Renal cortical epithelial cell (primary cell): ENCODE measurements at regions not wholly inside any gene's neighbourhood (a gene's known extent, or its start where the extent isn't known, plus 50 kb on each side); places are given as distances from the start of the nearest gene placed in this dataset.

Source experiments
- DNase-seq: peaks from one replicate; pipeline ENCODE4 v3.0.0-alpha.2; 2011; ENCODE audit warnings: low read depth

DNA sequence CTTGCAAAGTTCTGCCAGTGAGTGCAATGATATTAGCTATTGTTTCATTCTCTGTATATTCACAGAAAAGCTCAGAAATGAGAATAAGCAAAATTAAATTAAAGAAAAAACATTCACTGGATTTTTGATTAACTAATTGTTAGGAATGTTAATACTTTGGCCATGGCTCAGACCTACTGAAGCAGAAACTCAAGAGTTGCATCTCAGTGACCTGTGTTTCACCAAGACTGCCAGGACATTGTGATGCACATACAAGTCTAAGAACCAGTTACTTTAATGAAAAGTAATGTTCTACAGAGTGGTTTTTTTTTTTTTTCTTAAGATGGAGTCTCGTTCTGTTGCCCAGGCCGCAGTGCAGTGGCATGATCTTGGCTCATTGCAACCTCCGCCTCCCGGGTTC is 464.9 kb upstream of the NMUR2 start:
- DNase-seq = peak; percentile 53

DNA sequence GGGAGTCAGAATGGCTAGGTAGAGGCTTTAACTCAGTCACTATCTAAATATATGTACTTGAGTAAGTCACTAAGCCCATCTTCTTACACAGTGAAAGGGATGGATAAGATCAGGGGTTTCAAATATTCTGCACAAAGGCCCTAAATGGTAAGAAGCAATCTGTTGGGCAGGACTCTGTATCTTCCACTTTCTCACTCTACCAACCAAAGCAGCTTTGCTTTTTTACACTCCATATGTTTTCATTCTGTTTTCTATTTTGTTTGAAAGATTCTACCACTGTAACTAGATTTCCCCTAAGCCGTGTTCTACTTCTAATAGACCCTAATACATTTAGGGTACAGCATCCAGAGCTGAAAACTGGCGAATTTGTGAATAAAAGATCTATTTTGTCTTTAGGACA is 477.5 kb upstream of the NMUR2 start:
- DNase-seq = no peak

DNA sequence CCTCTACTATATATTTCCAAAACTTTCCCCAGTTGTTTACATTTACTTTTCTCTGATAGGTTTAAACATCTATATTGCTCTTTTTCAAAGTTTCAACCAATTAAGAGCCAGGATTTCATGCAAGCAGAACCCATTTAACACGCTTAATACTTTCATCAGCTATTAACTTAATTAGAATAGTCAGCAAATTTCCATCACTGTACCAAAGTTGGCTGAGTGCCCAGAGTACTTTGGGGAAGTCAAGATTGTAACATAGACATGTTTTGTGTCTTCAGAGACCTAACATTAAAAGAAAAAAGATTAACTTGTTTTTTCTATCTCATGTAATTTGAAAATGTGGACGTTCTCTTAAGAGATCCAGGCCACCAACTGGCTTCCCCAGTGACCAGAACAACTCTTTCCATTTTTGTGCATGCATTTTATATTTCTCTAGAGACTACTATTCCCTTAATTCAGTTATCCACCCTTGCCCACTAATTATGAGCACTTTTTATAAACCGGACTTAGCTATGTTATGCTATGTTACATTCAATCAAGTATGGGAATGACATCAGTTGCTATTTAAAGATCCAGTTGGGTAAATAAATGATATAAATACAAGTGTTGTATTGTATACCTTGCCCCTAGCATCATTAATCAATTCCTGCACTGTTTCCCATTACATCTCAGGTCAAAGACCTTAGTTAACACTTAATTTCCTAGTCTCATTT is 478.1 kb upstream of the NMUR2 start:
- no peak for DNase-seq

DNA sequence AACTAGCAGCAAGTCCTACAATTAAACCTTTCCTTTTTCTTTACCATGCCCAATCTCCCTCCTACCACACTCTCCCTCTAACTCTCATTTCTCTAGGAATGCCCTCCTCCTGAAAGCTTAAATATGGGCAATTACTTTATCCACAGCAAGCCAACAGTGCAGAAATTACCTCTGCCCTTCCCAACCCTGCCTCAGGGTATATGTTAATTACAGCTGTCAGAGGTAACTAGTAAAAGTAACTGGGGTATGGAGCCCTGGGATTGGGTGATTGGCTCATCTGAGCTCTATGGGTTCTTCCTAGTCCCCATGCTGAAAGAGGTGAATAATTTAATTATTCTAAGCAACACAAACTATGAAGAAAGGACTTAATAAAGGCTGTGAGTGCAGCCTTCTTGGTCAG is 478.9 kb upstream of the NMUR2 start:
- peak; percentile 72 for DNase-seq

DNA sequence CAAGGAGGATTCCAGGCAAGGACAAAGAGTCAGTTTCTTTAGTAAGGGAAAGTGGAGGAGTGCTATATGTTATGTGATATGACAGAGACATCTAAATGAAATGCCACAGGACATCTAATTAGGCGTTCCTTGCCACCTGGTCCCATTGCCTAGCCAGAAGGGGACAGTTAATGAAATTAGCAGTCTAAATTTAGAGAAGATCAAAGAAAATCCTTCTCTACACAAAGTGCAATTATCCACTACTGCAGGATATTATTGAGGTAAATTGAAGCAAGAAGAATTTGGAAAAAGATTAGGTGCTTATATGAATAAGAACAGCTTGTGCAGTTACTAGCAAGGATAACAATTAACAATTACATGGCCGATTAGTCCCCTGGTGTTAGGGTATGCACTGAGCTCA is 495.3 kb upstream of the NMUR2 start:
- no peak for DNase-seq

DNA sequence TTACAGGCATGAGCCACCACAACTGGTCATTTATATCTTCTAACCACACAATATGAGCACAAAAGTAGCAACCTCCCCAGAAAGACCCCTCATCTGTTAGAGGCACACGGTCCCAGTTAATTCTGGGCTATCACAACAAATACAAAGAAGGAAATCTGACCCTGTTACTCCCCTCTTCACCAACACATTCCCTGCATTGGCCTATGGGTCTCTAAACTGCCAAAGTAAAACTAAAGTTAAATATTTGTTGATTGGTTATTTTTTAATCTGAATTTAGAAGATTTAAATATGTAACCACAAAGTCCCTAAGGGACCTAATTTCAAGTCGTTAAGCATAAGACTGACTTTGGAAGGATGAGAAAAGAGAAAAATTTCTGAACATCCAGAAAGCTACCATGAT is 496.7 kb upstream of the NMUR2 start:
- DNase-seq = no peak

DNA sequence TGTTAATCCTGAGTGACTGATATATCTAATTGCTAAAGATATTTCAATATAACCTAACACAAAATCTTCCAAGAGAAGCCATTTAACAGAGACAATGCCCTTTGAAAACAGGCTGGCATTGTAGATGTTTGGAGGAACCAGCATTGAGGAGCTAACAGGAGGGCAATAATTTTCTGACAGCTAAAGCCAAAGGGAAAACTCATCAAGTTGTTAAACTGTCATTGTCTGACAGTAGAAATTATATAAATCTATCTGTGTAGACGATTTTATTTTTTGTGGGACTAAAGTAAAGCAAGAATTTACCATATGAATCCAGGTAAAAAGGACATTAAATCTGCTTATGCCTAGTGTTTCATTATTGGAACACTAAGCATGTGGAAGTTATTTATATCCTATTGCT is 500.2 kb upstream of the NMUR2 start:
- DNase-seq = no peak

DNA sequence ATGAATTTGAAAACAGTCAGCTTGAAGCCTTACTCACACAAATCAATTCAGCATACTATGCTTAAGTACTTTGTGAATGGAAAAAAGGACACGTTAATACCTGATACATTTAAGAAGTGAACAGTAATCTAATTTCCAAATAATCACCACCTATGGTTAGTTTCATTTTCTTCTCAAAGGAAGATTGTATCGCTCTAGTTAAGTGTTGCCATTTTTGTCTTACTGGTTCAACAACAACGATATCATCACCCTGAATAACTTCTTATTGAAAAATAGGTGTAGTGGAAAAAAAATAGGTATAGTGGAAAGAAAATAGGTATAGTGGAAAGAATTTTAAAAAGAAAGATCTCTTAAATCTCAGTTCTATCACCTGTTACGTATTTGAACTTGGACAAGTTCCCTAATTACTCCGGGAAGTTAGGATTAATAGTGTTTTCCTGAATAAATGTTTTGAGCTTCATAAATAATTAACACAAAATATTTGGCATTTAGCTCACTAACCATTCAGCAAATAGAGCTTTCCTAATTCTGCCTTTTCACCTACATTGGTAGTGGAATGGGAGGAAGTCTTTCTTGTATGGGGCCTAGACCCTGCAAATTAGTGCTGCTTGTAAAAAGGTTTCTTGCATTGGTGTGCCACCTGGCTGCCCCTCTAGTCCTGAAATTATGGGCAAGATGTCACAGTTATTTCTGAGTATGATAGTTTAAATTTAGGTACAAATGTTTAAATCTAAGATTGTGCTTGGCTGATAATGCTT is 502.6 kb upstream of the NMUR2 start:
- peak; percentile 66 for DNase-seq

DNA sequence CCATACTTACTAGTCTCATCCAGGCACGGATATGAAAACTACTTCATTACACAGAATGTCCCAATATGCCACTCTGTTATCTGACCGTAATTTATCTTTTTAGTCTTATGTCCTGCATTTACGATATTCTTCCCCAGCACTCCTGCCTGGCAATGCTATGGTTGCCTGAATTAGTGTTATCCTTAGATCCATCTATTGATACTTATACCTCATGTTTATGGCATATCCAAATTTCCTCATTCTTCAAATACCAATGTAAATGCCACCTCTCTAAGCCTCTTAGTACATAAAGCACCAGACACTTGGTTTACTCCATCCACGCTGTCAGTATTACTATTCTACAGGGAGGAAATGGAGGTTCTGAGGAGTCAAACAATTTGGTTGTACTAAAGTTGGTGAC is 507.8 kb upstream of the NMUR2 start:
- DNase-seq = no peak

DNA sequence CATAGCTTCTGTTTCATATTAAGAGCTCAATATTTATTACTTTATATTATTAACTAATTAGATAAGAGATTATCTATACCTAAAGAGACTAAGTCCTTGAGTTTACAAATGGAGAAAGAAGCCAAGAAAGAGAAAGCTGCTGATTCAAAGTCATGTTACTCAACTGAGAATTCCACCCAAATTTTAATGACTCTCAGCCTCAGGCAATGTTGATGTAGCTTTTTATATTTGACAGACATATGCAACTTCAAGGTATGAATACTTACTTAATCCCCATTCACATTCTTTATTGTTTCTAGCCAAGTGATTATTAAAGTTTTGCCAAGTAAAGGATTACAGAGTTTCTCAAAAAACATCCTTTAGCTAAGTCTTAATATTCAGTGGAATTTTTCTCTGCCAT is 527.5 kb upstream of the NMUR2 start:
- peak; percentile 9 for DNase-seq

DNA sequence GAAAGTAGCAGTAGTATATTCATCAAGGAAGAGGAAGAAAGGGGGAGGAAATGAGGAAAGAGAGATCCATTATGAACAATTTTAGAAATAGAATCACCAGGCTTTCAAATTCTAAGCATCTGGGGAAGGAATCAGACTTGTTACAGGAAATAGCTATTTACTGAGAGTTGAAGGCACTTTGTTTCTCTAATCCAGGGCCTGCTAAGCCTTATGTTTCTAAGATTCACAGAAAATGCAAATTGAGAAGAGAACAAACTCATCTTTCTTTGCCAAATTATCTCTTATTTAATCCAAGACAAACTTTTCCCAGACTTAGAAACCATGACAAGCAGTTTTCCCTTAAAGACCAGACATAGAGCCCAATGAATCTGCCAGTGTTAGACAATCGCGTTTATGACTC is 528.0 kb upstream of the NMUR2 start:
- no peak for DNase-seq

DNA sequence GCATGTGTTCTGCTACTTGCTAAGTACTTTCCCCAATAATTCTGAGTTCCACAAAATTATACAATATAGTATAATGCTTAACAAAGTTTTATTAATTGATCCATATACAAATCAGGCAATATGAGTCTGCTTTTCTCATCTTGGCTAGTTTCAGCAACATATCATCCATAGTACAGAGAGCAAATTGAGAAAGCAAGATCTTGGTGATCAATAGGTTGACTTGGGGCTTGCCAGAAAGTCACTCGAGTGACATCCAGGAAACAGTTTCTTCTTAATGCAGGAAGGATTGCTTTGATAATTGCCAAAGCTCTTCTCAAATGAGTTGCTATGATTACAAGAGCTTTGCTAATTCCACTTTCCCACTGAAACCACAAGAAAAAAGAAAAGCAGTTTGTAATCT is 533.6 kb upstream of the NMUR2 start:
- DNase-seq = no peak

DNA sequence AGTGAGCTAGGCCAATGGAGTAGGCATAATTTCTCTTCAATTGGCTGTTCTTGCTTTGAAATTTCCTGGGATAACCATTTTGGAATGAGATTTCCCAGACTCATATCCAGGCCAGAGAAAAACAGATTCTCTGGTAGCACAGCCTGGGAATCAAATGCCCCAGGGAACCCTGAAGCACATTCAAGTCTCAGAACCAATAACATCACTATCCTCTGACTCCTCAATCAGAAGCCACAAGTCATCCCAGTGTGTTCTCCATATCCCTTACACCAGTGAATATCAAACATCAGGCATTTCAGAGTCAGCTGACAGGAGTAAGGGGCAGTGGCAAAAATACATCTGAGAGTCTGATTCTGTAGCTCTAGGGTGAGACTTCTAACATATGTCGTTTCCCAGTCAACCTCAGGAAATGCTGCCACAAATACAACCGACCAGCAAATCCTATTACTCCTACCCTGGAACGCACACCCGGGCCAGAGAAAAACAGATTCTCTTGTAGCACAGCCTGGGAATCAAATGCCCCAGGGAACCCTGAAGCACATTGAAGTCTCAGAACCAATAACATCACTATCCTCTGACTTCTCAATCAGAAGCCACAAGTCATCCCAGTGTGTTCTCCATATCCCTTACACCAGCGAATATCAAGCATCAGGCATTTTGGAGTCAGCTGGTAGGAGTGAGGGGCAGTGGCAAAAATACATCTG is 537.7 kb upstream of the NMUR2 start:
- DNase-seq = no peak

DNA sequence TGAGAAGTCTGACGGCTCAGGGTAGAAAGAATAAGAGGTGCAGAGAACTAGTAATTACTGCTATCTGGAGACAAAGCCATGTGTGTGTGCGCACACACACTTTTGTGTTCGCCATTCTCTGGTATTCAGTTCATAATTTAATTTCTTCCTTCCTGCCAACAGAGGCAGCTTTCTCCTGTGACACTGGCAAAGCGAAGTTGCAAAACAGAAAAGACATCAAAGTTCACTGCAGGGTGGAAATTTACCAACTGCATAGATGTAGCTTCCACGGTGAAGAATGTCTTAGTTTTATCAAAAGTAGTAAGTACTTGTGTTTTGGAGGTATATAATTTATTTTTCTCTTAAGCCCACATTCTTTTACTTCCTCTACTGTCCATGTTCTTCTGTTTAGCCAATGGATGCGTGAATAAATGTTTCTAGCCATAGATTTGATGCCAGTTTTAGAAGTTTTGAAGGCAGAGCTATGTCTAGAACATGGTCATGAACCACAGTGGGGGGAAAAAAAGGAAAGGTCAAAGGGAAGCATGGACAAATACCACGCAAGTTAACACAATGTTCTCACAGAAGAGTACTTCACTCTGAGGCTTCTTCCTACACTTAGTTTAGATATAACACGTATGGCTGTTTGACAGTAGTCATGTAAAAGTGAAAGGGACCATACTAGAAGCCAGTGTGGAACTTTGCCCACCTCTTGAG is 536.5 kb upstream of the GRIA1 start:
- no peak for DNase-seq

DNA sequence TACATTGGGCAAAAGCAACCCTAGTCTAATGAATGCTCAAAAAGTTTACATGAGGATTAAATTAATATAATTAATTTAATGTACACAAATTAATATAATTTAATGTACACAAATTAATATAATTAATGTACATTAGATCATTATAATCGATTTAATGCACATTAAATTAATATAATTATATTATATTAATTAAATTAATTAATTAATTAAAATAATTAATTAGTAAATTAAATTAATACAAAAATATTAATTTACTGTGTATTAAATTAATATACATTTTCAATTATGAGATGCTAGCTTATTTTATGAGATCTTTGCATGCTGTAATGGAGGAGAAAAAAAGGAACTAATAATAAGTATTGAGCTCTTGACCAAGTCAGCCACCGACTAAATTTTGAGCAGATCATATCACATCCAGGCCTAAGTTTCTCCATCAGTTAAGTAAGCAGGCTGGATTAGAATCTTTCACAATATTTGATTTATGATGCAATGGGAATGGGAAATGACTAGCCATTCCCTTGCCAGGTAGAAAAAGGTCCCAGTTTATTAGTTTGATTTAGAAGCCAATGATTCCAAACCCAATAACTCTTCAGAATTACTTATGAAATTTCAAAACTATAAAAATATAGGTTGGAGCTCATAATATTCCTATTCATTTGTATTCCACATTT is 533.4 kb upstream of the GRIA1 start:
- DNase-seq = no peak

DNA sequence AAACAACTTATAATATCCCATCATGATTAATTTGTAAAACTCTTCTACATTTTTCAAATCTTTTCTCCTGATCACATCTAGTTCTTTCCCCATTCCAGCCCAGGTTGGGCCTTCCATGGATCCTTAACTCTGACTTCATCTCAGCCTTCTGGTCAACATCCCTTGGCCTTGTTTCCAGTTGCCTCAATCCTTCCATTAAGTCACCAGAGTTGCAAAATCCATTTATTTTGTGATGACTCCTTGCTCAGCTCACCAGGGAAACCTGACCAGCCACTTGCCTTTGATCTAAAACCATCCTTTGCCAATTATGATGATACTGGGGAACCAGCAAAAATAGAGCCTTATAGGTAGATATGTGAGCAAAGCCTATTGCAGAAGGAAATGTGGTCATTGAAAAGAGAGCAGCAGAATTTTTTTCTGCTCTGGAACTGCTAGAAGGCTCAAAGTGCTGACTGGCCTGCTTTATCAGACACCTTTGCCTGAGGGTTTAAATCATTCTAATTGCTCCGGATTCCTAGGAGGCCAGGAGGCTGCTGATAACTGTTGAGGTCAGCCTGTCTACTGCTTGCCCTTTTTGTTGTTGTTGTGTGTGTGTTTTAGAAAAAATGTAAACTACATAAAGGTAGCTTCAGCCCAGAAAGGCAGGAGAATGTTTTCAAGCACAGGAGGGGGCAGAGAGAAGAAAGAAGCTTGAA is 512.2 kb upstream of the GRIA1 start:
- no peak for DNase-seq

DNA sequence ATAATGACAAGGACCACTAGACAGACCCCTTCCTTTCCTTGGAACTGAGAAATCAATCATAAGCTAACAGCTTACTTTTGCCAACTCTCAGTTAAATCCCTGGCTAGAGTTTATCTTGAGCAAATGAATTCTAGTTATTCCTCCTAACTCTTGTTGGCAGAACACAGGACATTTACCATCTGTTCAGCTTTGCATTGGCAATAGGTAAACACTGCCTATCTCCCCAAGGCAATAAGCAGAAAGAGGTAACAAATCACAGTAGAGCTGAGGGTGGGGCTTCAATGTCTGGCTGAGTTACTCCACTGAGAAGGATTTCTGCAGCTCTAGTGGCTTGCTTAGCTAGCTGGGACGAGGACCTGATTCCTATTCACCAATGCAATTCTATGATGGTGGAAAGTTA is 503.3 kb upstream of the GRIA1 start:
- no peak for DNase-seq

DNA sequence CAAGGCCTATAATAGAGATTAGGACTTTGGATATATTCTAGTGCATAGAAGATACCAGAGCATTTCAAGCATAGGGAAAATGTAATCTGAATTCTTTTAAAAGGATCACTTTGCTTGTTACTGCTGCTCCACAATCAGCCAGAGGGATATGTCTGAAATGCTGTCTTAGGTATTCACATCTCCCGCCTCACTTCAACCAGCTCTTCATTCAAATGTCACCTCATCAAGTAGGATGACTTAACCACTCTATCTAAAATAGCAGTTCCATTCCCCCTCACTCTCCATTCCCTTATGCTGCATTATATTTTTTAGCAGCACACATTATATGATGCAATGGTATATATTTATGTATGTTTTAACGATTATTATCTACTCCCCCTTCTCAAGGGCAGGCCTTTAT is 500.3 kb upstream of the GRIA1 start:
- DNase-seq = no peak

DNA sequence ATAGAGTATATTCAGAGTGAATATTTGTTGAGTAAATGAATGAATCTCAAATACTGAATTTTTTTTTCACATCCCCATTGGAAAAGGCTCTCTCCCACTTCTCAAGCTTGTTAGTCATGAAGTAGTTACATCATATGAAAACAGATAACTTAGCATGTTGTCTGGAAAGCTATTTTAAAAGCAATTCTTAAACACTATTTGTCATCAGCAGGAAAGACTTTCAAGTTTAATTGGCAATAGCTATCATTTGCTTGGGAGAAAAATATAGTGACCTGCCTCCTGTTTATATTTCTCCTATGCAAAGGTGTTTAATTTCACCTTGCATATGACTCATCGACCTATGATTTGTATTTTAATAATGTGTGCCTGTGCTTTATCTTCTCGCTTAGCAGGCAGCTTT is 499.8 kb upstream of the GRIA1 start:
- DNase-seq = no peak

DNA sequence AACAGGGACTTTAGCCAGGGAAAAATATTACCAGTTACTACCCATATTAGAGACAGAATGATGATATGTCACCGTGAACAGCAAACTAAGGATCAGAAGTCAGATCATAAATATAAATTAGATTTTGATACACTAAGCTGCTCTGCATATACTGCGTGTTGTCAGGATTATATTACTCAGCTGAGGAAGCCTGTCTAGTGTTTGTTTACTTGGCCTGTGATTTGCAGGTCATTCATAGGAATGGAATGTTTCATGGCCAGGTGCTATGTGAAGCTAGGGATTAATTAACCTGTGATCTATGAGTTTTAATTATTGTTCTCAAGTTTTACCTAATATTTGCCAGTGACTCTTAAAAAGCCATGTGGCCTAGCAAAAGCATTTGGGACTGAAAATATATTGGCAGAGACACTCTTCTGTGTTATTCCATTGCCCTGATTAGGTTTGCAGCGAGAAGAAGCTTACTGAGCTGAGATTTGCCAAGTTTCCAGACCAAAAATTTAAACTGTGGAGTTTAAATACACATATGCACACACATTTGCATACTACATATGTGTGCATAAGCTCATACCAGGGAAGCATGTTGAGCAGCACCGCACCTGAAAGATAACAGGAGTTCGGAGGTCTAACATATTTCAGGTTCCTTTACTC is 496.3 kb upstream of the GRIA1 start:
- DNase-seq = peak; percentile 67

DNA sequence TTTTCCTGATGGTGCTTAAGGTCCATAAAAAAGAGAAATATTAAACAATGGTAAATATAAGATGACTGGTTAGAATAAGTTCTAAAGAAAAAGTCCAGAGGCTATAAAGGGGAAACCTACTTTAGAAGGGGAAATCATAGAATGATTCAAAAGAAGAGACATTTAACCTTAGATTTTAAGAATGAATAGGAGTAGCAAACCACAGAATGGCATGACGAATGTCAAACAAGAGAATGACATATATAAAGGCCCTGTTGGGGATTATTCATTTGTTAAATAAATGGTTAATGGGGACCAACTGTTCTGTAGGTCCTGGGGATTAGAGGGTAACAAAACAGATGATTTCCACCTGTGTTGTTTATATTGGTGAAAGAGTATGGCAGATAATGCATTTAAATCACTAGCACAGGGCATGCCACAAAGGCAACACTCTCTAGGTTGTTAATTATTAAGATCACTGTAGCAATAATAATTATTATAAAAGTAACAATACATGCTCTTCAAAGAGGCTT is 495.2 kb upstream of the GRIA1 start:
- no peak for DNase-seq
